Endodermal cell (in vitro differentiated cells): ENCODE measurements at regions not wholly inside any gene's neighbourhood (a gene's known extent, or its start where the extent isn't known, plus 50 kb on each side); places are given as distances from the start of the nearest gene placed in this dataset.

Experiments
- DNase-seq: peaks from one replicate; pipeline ENCODE4 v3.0.0-alpha.2; 2017
- H3K27ac ChIP-seq: 2 replicates; pipeline ENCODE4 v1.5.1; 2013; ENCODE audit warnings: mild to moderate bottlenecking, low read depth, low read length, moderate library complexity
- H3K27me3 ChIP-seq: 2 replicates; pipeline ENCODE4 v1.6.1; 2013; ENCODE audit warnings: mild to moderate bottlenecking, low read length, moderate library complexity; ENCODE audit not compliant: insufficient read depth, control insufficient read depth, poor library complexity, severe bottlenecking
- H3K36me3 ChIP-seq: 2 replicates; pipeline ENCODE4 v1.7.0; 2013; ENCODE audit warnings: mild to moderate bottlenecking, low read length, moderate library complexity; ENCODE audit not compliant: control insufficient read depth, insufficient read depth
- H3K4me1 ChIP-seq: one replicate; pipeline ENCODE4 v1.7.0; 2013; ENCODE audit warnings: low read length; ENCODE audit not compliant: control insufficient read depth, insufficient read depth
- H3K4me3 ChIP-seq: 2 replicates; pipeline ENCODE4 v1.5.1; 2013; ENCODE audit warnings: mild to moderate bottlenecking, low read length, moderate library complexity
- H3K9ac ChIP-seq: 2 replicates; pipeline ENCODE4 v1.6.1; 2013; ENCODE audit warnings: mild to moderate bottlenecking, low read length, moderate library complexity; ENCODE audit not compliant: poor library complexity, severe bottlenecking; ENCODE audit errors: extremely low read depth
- H3K9me3 ChIP-seq: 2 replicates; pipeline ENCODE4 v1.6.1; 2013; ENCODE audit warnings: mild to moderate bottlenecking, low read length, moderate library complexity; ENCODE audit not compliant: control insufficient read depth
- H3K27ac Mint-ChIP-seq: 2 replicates; pipeline ENCODE4 v1.8.0; 2020; ENCODE audit warnings: mixed read lengths
- H3K27me3 Mint-ChIP-seq: 2 replicates; pipeline ENCODE4 v1.8.0; 2021; ENCODE audit warnings: mild to moderate bottlenecking, mixed read lengths; ENCODE audit not compliant: insufficient read depth
- H3K36me3 Mint-ChIP-seq: 2 replicates; pipeline ENCODE4 v1.8.0; 2020; ENCODE audit warnings: low read depth, mixed read lengths
- H3K4me1 Mint-ChIP-seq: 2 replicates; pipeline ENCODE4 v1.8.0; 2020; ENCODE audit warnings: mixed read lengths
- H3K4me3 Mint-ChIP-seq: 2 replicates; pipeline ENCODE4 v1.8.0; 2020; ENCODE audit warnings: mild to moderate bottlenecking, moderate library complexity, mixed read lengths
- H3K9me3 Mint-ChIP-seq: 2 replicates; pipeline ENCODE4 v1.8.0; 2020; ENCODE audit warnings: mild to moderate bottlenecking, mixed read lengths
- WGBS, 2 experiments: methylation state at CpG; one replicate each; pipeline versions ENCODE4 v1.1.5 to v1.1.7; 2013; ENCODE audit warnings: missing lambda C conversion rate in 2 of 2, mixed read lengths in 1 of 2; ENCODE audit not compliant: insufficient coverage in 1 of 2, insufficient read length in 1 of 2; 5-methylcytosine and 5-hydroxymethylcytosine counted together
- TF ChIP-seq, protein P1 (sequence below): fragments of 200-600 bp; sonication (generic); conservative IDR thresholded peaks from 2 replicates; pipeline ENCODE4 v1.5.0; 2021; ENCODE audit warnings: antibody characterized with exemption, mild to moderate bottlenecking

DNA sequence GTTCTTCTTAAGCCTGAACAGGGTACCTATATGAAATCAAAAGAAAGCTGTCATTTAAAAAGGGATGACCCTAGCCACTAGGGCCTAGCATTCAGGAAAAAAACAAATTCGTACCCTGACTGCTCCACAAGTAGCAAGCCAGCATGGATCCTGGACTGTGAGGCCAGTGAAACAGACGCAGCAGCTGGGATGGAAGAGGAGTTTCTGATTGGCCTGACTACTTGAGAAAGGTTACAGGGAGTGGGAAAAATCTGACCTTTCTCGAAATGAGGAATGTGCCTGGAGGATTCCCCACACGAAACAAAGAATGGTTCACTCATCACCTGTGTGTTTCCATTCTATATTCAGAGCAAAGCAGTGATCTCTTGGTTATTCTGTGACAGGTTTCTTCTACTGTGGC is 87.6 kb upstream of the JADE1 start:
- Mint-ChIP-seq H3K36me3 (no peaks in the 10 kb centered on the region), H3K27me3 (no peaks in the 10 kb centered on the region), H3K4me1 (peaks cover 6% of the 10 kb centered on the region), H3K4me3 (no peak overlapping the region), H3K27ac (no peak overlapping the region), H3K9me3 (no peaks in the 10 kb centered on the region)
- Histone ChIP-seq H3K9ac (no peak overlapping the region), H3K4me3 (no peak overlapping the region), H3K9me3 (no peaks in the 10 kb centered on the region), H3K27me3 (no peaks in the 10 kb centered on the region), H3K4me1 (no peaks in the 10 kb centered on the region), H3K27ac (peak overlapping the region; percentile 12), H3K36me3 (no peaks in the 10 kb centered on the region)
- no peak for DNase-seq
- WGBS, 2 experiments, result 71 to 86% methylated on average over 2 to 4 of the region's 4 CpGs
- TF ChIP-seq, protein P1, sequence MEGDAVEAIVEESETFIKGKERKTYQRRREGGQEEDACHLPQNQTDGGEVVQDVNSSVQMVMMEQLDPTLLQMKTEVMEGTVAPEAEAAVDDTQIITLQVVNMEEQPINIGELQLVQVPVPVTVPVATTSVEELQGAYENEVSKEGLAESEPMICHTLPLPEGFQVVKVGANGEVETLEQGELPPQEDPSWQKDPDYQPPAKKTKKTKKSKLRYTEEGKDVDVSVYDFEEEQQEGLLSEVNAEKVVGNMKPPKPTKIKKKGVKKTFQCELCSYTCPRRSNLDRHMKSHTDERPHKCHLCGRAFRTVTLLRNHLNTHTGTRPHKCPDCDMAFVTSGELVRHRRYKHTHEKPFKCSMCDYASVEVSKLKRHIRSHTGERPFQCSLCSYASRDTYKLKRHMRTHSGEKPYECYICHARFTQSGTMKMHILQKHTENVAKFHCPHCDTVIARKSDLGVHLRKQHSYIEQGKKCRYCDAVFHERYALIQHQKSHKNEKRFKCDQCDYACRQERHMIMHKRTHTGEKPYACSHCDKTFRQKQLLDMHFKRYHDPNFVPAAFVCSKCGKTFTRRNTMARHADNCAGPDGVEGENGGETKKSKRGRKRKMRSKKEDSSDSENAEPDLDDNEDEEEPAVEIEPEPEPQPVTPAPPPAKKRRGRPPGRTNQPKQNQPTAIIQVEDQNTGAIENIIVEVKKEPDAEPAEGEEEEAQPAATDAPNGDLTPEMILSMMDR, result no peak

DNA sequence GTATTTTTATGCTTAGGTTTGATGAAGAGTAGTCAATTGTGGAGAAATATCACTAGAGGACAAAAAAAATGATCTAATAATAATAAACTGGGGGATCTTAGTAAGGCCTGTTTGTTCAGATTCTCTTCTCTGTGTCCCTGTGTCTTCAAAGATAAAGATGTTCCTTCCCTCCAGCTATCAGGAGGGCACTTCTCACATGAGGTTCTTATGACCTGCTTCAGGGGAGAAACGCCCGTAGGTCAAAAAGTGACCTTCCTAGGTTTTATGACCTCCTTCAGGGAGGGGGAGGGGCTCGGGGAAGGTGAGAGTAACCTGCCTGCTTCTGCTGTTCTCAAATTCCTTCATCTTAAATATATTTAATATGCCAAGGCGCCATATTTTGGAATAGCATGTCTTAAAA is 89.2 kb upstream of the JADE1 start:
- TF ChIP-seq, protein P1, result no peak
- Mint-ChIP-seq H3K4me1 (peaks cover 2% of the 10 kb centered on the region), H3K9me3 (no peaks in the 10 kb centered on the region), H3K27me3 (no peaks in the 10 kb centered on the region), H3K27ac (no peak overlapping the region), H3K36me3 (no peaks in the 10 kb centered on the region), H3K4me3 (no peak overlapping the region)
- DNase-seq, result no peak
- 80 to 96% methylated on average over 2 to 3 of the region's 4 CpGs for WGBS, 2 experiments
- Histone ChIP-seq H3K9me3 (no peaks in the 10 kb centered on the region), H3K4me3 (no peak overlapping the region), H3K4me1 (no peaks in the 10 kb centered on the region), H3K27ac (no peak overlapping the region), H3K9ac (no peak overlapping the region), H3K36me3 (no peaks in the 10 kb centered on the region), H3K27me3 (no peaks in the 10 kb centered on the region)

DNA sequence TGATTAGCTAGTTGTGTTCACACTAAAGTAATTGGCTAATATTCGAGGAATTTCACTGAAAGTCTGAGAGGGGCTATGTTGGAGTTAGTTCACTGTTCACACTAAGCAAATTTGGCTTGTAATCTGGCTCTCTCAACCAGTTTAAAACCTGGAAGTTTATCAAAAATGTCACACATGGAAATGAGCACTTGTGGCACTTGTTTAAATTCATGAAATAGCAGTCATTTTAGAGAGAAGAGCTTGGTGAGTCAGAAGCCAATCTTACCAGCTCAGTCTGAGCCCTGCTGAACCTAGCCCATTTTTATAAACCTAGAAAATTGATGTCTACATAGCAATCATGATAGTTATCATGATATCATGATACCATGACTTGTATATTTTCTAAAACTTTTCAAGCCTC is 90.7 kb upstream of the JADE1 start:
- Histone ChIP-seq H3K9ac (no peak overlapping the region), H3K27ac (no peak overlapping the region), H3K4me3 (no peak overlapping the region), H3K9me3 (no peaks in the 10 kb centered on the region), H3K27me3 (no peaks in the 10 kb centered on the region), H3K36me3 (no peaks in the 10 kb centered on the region), H3K4me1 (no peaks in the 10 kb centered on the region)
- TF ChIP-seq, protein P1, result no peak
- Mint-ChIP-seq H3K4me3 (no peak overlapping the region), H3K27ac (no peak overlapping the region), H3K4me1 (no peaks in the 10 kb centered on the region), H3K36me3 (no peaks in the 10 kb centered on the region), H3K27me3 (no peaks in the 10 kb centered on the region), H3K9me3 (peaks cover 3% of the 10 kb centered on the region)
- WGBS, 2 experiments, result 97% methylated on average over 1 of the region's 1 CpG; no CpG with 5 or more reads in 1 of the 2 experiments
- DNase-seq, result no peak
